DMS114 treated with DMSO at 0.1 percent for 48 hours (cell line): ENCODE measurements at regions not wholly inside any gene's neighbourhood (a gene's known extent, or its start where the extent isn't known, plus 50 kb on each side); places are given as distances from the start of the nearest gene placed in this dataset.

Experiments used
- DNase-seq: peaks from one replicate; lab custom pipeline; 2025; ENCODE audit not compliant: unreplicated experiment; lab: John Stamatoyannopoulos, UW

DNA sequence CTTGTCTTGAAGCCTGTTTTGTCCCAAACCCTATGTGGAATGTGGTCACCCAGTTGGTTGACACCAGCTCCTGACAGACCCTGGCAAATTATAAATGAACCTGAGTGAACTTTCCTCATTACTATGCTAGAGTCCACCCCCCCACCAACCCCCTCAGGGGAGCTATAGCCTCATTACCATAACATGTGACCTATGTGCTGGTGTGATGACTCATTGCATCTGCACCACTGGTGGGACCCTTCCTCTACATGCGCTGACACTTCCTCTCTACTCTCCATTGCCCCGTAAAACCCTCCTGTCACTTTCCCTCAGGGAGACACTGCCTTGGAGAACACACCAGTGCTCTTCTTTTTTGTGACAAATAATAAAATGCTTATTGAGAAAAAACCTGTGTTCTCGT lies 105.0 kb upstream of the SESN3 start:
- no peak for DNase-seq

DNA sequence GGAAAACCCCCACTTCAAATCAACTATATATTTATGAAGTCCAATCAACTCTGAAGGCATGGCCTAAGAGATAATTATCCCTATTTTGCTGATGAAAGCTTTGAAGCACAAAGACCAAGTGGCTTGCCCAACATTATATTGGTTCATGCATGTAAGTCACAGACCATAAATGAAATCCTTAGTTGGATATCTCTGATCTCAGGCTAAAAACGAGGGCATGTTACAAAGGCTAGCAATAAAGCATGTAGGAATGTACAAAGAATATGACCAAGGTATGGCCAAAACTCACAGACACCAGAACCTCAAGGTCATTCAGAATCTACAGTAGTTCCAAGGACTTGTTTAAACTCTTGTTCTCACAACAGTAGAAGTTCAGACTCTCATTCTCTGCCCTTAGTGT lies 100.2 kb upstream of the SESN3 start:
- DNase-seq: no peak

DNA sequence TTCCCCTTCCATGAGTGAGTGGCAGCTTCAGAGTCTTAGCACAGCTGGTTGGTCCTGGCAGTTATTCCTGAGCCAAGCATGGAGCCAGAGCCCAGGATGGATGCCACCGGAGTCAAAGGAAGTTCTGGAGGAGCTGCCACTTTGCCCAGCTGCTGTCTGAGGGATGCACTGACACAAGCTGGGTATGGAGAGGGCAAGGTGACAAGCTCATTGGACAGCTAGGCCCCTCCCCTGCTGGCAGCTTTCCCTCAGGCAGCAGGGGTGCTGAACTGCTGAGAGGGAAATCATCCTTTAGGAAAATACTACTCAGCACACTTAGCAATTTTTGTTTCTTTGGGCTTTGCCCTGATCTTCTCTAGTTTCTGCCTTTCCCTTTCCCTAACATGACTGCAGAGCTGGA lies 99.3 kb upstream of the SESN3 start:
- no peak for DNase-seq

DNA sequence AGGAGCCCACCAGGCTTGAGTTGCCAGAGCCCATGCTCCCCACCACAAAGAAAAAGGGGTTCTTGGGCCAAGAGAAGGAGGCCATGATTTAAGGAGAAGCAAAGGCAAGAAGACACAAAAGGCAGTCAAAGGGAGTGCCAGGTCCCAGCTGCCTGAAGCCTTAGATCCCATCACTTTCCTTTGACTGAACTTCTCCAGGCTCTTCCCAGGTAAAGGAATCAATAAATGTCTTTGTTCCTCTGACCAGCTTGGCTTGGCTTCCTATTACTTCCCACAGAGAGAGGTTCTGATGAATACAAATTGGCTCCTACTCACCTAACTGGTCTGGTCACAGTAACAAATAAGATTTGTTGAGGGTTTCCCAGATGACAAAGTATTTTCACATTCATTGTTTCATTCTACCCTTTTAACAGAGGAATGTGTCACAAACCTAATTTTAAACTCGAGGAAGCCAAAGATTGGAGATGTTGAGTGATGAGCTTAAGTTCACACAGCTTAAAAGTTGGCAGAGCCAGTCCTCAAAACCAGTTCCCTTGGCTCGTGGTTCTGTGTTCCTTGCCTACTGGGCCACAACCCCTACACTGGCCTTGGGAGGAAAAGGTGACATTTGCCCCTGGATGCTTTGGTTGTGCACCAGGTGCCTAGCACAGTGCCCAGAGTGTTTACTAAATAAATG lies 96.4 kb upstream of the SESN3 start:
- no peak for DNase-seq

DNA sequence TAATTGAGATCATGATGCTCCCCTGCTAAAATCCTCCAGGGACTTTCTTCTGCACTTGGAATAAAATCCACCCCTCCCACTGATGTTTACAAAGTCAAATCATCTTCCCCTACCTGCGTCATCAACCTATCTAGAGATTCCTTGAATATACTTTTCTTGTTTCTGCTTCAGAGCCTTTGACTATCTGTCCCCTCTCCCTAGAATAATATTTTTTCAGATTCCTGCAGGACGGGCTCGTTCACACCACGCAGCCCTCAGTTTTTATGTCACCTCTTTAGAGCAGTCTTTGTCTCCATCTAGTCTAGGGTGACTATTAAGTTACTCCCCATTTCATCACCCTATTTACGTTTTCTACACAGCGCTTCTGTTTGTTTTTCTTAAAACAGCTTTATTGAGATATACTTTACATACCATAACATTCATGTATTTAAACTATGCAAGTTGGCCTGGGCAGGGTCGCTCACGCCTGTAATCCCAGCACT lies 94.8 kb upstream of the SESN3 start:
- DNase-seq: no peak

DNA sequence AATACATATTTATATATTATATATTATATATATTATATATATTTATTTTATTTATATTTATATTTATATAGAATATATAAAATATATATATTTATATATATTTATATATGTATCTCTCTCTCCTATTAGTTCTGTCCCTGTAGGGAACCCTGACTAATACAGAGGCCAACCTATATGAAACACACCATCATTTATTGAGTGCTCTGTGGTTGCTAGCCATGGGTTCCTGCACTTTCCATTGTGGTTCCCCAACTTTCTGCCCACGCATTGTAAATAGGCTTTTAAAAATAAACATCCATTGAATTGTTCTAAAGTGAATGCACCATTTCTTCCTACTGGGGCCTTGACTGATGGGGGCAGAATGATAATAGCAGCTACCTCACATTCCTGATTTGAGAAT lies 93.8 kb upstream of the SESN3 start:
- DNase-seq: no peak

DNA sequence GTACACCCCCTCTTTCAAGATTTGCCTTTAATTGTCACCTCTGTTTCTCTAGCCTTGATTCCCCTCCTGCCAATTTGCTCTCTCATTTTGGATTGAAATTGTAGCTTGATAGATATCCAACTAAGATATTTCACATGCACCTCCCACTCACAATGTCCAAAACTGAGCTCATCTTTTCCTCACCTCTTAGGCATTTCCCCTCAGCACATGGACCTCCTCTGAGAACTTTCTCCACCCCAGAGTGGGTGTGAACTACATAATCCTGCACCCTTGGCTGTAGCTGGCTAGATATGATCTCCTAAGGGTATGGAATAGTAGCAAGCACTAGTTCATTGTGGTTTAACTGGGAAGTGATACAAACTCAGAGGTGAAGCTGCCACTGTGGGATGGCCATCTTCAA lies 91.5 kb upstream of the SESN3 start:
- no peak for DNase-seq

DNA sequence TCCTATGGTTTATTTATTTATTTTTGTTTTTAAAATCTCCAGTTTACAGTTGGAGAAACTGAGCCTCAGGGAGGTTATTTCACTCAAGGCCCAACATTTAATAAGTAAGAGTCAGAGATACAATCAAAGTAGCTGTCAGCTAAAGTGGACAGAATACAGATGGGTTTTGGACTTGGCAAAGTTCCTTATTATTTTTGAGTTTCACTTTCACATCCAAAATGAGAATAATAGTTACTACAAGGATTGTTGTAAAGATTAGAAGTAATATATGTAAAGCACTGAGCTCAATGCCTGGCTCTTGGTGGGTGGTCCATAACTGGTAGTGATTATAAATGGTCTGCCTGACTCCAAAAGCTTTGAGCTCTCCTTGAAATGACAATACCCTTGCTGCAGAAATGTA lies 87.5 kb upstream of the SESN3 start:
- no peak for DNase-seq

DNA sequence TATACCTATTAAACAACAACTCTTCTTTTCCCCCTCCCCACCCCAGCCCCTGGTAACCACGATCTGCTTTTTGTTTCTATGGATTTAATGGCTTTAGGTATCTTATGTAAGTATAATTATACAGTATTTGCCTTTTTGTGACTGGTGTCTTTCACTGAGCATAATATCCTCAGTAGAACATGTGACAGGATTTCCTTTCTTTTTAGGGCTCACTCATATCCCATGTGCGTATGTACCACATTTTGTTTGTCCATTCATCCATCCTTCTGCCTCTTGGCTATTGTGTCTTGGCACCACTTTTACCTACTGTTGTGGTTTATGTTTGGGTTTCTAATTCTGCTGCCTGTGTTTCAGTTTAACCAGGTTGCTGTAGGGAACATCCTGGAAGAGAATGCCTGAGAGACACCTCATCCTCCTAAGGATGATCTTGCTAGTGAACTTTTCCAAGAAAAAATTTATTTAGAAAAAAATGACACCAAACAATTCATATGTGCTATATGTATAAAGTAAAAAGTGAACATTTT lies 77.6 kb upstream of the SESN3 start:
- no peak for DNase-seq

DNA sequence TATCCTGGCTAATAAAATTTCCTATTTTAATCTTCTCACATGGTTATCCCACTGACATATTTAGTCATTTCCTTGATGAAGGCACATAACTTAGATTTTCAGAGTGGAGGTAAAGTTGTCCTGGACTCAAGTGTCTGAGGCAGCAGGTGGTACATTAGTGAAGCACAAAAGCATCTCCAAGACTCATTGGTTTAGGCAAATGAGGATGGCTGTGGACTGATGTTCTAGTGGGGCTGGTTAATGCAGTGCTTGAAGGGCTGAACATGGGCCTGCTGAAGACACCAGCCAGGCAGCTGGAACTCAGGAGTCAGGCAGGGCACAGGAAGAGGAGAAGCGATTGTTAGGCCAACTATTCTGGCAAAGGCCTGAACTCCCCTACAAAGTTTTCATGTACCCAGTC lies 76.3 kb upstream of the SESN3 start:
- no peak for DNase-seq

DNA sequence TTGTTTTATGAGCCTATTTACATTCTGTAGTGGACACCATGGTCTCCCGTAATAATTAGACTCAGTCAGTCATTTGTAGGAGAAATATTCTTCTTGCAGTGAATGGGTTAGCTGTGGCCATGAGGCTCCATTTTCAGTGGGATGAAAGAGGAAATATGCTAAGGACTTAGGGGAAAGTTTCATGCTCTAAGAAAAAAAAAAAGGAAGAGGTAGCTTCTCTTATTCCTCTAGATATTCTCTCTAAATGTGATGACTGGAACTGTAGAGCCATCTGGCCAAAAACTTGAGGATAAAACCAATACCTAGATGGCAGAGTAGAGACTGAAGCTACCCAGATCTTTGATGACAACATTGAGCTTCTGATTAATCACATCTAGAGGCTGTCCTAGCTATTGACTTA lies 75.8 kb upstream of the SESN3 start:
- DNase-seq: no peak

DNA sequence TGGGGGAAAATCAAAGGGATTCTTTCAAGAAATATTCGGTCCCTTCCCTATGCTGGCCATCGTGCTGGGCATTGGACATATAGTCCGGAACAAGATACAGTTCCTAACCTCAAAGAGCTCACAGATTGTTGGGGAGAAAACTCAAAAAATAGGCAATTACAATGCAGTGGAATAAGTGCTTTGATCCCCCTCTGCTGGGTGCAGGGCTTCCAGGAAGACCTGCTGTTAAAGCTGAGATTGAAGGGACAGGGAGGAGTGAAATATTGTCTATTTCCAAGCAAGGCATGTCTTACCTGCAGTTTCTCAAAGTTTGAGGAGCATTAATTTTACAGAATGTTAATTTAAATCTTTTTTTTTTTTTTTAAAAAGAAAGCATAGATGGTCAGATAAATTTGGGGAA lies 75.1 kb upstream of the SESN3 start:
- DNase-seq: no peak

DNA sequence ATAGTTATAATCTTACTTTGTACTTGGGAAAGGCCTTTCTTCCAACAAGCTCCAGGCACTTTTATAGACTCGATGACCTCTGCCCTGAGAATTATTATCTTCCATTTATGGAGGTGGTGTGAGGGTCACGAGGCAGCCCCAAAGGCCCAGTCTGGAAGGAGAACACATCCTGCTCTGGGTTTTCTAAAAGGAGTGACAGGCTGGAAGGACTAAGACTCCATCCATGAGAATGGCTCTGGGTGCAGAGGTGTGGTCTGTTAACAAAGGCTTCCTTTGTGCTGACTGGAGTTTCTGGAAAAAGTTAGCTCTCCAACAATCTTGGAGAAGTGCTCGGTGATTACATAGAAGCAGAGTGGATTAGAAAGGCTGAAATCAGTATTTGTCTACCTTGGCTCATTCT lies 74.7 kb upstream of the SESN3 start:
- DNase-seq: no peak

DNA sequence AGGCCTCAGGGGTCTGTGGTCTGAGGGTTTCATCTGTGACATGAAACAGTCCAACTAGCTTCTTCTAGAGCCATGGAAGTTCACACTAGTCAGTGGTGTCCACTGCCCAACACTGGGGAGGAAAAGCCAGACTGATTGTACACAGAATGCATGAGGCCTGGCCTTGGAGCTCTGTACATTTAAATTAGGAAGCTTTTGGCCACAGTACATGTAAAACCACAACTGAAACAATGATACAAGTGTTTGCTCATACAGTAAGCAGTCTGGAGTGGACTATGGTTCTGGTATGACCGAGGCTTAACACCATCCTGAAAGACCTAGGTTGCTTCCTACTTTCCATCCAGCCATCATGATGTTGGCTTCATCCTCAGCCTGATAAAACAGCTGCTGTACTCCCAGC lies 73.8 kb upstream of the SESN3 start:
- no peak for DNase-seq

DNA sequence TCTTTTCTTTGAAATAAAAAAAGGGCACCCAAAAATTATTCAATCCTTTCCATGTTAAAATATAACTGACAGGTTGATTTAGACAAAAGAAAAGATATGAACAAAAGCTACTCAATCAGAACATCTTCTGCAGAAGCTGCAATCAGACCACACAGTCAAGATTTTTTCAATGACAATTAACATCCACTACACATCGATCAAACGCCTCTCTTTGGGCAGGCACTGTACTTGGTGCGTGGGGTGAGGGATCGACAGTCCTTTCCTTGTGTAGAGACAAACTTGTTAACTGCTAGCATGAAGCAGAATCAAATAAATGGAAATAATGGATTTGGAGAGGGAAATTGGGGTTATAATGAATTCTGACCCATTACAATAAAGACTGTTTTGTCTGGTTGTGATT lies 71.2 kb upstream of the SESN3 start:
- DNase-seq: no peak

DNA sequence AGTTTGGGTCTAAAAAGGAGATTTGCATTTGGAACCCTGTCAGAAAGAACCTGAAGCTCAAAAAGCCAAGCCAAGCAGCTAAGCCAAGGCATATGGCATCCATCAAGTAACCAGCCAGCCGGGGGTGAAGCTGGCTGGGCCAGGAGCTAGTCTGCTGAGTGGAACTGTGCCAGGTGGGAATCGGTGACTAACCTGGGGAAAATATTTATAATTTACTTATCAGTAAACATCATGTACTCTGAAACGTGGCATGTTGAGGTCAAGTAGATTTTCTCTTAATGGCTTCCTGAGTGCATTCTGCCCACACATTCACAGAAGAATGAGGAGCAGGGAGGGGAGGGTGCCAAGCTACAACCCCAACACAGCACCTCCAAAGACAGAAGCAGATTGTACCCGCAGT lies 70.5 kb upstream of the SESN3 start:
- no peak for DNase-seq

DNA sequence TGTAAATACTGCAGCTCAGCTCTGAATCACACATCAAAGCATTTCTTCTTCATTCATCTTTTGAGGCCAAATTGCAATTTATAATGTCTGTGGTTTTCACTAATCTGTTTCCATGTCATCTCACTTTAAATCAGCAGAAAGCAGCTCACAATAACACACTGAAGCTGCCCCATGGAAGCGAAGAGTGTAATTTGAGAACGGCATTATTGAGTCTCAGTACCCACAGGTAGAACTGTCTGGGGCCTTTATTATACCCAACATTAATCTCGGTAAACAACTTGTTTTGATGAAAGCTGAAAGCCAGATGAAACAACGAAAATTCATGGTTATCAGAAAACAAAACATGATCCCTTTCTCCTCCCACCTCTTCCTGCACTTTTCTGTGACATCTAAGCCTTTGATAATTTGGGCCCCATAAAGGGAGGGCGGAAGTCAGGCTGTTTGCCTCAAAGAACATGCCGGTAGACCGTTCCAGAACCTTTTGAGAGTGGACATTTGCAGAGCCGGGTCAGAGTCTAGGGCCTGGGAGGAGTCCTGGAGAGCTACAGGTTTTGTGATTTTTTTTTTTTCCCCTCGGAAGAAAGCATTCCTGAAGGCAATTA lies 68.2 kb upstream of the SESN3 start:
- DNase-seq: no peak

DNA sequence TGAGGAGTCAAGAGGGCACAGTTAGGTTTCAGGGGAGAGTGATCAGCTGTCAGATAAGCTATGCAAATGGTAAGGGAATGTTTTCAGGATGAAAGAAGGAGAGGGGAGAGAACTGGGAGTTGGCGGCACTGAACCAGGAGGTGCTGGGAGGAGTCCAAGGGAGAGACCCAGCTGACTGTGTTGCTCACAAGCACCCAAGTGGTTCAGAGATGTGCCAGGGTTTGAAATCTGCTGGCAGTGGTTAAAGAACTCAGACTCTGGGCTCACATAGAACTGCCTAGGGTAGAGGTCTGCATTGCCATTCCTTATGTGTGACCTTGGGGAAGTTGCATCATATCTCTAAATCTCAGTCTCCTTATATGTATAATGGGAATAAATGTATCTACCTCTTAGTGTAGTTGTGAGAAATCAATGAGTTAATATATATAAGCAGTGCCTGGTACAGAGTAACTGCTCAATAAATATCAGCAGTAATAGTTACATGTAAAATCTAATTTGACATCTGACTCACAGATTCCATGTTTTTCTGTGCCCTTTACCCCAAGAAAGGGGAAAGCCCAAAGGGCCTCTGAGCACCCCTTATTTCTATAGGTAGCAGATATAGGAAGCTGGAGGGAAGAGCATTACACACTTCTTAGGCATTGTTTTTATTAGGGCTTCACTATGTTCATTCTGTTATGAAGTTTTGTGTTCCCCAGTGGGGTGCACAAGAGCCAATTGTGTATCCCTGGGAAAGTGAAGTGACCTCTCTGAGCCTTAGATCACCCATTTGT lies 66.9 kb upstream of the SESN3 start:
- no peak for DNase-seq

DNA sequence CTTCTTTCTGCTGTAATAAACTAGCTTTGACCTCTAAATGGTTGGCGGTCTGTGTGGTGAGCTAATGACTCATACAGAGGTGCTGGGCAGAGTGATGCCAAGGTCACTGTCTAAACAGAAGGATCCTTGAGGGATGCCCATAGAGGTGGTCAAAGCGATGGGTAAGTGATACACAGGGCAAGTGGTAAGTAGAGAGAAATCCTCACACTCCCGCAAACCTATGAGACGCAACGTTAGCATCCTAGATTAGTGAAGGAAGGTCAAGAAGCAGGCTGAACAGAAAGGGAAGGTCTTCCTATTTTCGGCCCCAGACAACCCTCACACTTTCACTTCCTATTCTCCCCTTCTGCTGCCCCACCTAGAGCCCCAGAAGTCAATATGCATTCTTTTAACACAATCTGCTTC lies 65.6 kb upstream of the SESN3 start:
- DNase-seq: no peak

DNA sequence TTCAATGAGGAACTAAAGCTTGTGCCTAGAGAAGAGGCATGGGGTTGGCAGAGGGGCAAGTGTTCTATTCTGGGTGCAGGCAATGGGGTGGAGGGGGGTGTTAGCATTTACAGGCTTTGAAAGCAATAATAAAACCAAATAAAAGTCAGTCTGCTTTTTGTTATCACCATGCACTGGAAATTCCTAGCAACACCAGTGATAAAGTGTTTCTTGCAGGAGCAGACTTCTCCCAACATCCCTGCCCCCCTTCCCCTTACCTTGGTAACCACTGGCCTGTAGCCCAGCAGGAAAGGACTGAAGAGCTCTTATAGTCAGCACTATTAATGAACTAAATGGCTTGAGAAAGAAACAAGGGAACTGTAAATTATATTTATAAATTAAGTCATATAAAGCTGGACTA lies 65.2 kb upstream of the SESN3 start:
- DNase-seq: no peak

DNA sequence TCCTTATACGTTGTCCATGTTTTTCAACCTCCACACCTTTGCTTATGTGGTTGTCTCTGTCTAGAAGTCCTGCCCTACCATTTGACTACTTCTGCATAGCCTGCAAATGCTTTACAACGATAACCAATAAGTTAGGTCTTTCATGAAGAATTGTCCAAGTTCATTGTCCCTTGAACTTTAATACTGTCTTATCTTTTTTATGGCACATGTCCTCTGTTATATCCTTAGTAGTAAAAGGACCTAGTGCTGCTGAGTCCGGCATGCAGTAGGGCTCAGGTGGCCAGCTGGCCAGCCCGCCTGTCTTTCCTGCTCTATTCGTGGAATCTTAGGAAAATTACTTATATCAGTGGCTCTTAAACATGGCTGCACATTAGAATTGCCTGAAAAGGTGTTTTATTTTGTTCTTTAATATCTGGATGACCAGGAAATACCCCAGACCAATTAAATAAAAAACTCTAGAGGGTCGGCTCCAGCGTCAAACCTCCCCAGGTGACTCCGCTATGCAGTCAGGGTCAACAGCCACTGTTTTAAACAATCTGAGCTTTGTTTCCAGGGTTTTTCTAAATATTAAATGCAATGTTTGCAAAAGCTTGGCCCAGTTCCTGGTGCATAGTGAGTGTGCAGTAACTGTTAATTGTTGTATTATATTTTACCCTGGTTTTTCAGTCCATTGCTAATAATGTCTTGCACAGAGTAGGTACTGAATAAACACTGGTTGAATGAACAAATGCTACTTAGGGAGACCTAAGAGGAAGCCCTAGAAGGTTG lies 64.6 kb upstream of the SESN3 start:
- DNase-seq: no peak
